Medulla oblongata (tissue), 1 donor: ENCODE measurements at regions not wholly inside any gene's neighbourhood (a gene's known extent, or its start where the extent isn't known, plus 50 kb on each side); places are given as distances from the start of the nearest gene placed in this dataset.

Experiments used
- DNase-seq: peaks from one replicate; pipeline ENCODE4 v3.0.0-alpha.2; 2015; ENCODE audit errors: extremely low spot score

GRCh38 chr6:124877468-124877867 is 84.8 kb upstream of the RNF217 start:
- DNase-seq: no peak

GRCh38 chr6:124879110-124879991 is 82.9 kb upstream of the RNF217 start:
- no peak for DNase-seq

GRCh38 chr6:124879992-124880355 is 82.3 kb upstream of the RNF217 start:
- DNase-seq: no peak

GRCh38 chr6:124881898-124882578 is 80.2 kb upstream of the RNF217 start:
- DNase-seq: no peak

- DNase-seq: no peak
Observed at GRCh38 chr6:124882579-124883393, 79.5 kb upstream of the RNF217 start.

- DNase-seq: no peak
Observed at GRCh38 chr6:124885171-124885570, 77.1 kb upstream of the RNF217 start.

- no peak for DNase-seq
Observed at GRCh38 chr6:124887872-124888580, 74.2 kb upstream of the RNF217 start.

- DNase-seq: peak; percentile 5
Observed at GRCh38 chr6:124888581-124889371, 73.5 kb upstream of the RNF217 start.

- DNase-seq: no peak
Observed at GRCh38 chr6:124901084-124901483, 61.2 kb upstream of the RNF217 start.

GRCh38 chr6:124903797-124904196 is 58.4 kb upstream of the RNF217 start:
- no peak for DNase-seq

- no peak for DNase-seq
Observed at GRCh38 chr6:124907596-124907995, 54.6 kb upstream of the RNF217 start.
